ENCODE measurements at regions not wholly inside any gene's neighbourhood (a gene's known extent, or its start where the extent isn't known, plus 50 kb on each side); places are given as distances from the start of the nearest gene placed in this dataset.

DNA sequence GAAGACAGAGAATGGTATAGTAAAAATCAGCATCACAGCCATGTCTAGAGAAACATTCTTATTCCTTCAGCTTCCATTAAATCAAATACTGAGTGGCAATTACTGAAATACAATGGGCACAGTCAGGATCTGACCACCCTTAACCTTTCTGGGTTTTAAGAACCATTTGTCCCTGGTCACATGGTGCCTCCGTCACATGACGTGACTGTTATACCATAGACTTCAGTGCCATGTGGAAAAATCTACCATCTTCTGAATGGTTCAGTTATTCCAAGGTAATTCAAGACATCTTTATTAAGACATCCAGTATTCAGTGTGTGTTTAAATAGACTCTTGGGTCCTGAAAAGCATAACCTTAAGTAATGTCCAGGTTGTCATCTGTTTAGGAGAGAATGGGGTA, 553.1 kb upstream of the FLRT2 start:
- no peak for DNase-seq (ENCODE audit: unreplicated experiment)
- no peak overlapping the region for H3K4me3 Mint-ChIP-seq (ENCODE audit: unreplicated experiment)
- H3K4me1 Mint-ChIP-seq (ENCODE audit: insufficient read depth, unreplicated experiment), result peaks cover 9% of the 10 kb centered on the region
- peak overlapping the region; percentile 59 for H3K27ac Mint-ChIP-seq (ENCODE audit: low read depth, unreplicated experiment)
- intact Hi-C loops (cut with micrococcal nuclease), result no loop called here
- BruUV-seq (replicated peaks), result no TSS peak
- POLR2A ChIA-PET, result no interaction called here
- no peaks in the 10 kb centered on the region for H3K9me3 Mint-ChIP-seq (ENCODE audit: unreplicated experiment)
- TF ChIP-seq, protein P1, sequence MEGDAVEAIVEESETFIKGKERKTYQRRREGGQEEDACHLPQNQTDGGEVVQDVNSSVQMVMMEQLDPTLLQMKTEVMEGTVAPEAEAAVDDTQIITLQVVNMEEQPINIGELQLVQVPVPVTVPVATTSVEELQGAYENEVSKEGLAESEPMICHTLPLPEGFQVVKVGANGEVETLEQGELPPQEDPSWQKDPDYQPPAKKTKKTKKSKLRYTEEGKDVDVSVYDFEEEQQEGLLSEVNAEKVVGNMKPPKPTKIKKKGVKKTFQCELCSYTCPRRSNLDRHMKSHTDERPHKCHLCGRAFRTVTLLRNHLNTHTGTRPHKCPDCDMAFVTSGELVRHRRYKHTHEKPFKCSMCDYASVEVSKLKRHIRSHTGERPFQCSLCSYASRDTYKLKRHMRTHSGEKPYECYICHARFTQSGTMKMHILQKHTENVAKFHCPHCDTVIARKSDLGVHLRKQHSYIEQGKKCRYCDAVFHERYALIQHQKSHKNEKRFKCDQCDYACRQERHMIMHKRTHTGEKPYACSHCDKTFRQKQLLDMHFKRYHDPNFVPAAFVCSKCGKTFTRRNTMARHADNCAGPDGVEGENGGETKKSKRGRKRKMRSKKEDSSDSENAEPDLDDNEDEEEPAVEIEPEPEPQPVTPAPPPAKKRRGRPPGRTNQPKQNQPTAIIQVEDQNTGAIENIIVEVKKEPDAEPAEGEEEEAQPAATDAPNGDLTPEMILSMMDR (IDR thresholded peaks at IDR 0.05; ENCODE audit: unreplicated experiment), result no peak
- H3K27me3 Mint-ChIP-seq (ENCODE audit: insufficient read depth, unreplicated experiment), result no peaks in the 10 kb centered on the region
- CTCF ChIA-PET, result no interaction called here
- no peaks in the 10 kb centered on the region for H3K36me3 Mint-ChIP-seq (ENCODE audit: insufficient read depth, unreplicated experiment)

DNA sequence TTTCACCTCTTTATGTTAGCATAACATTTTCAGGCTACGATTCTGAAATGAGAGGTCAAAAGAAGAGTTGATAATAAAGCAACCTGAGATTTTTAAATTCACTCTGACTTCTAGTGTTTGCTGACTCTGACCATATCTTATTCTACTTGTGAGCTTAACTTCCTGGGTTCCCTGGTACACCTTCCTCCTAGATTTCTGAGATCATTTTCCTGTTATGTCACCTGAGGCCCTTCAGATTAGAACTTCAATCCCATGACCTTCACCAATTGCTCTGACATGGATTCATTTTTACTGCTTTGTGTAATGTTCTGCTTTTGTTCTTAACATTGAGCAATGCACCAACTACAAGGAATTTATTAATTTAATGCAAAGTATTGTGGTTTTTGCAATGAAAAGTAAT, 542.9 kb upstream of the FLRT2 start:
- CTCF ChIA-PET, result interaction anchor here (0.6 kb wide), 1 partner anchor 221 kb away, joined by 3 read pairs; no protein-coding TSS in a partner anchor
- intact Hi-C loops (cut with micrococcal nuclease), result no loop called here
- H3K27me3 Mint-ChIP-seq (ENCODE audit: insufficient read depth, unreplicated experiment), result no peaks in the 10 kb centered on the region
- POLR2A ChIA-PET, result no interaction called here
- no peak overlapping the region for H3K4me3 Mint-ChIP-seq (ENCODE audit: unreplicated experiment)
- no peaks in the 10 kb centered on the region for H3K9me3 Mint-ChIP-seq (ENCODE audit: unreplicated experiment)
- H3K27ac Mint-ChIP-seq (ENCODE audit: low read depth, unreplicated experiment), result no peak overlapping the region
- no peaks in the 10 kb centered on the region for H3K36me3 Mint-ChIP-seq (ENCODE audit: insufficient read depth, unreplicated experiment)
- H3K4me1 Mint-ChIP-seq (ENCODE audit: insufficient read depth, unreplicated experiment), result peaks cover 5% of the 10 kb centered on the region
- TF ChIP-seq, protein P1 (IDR thresholded peaks at IDR 0.05; ENCODE audit: unreplicated experiment), result no peak
- no TSS peak for BruUV-seq (replicated peaks)
- DNase-seq (ENCODE audit: unreplicated experiment), result no peak

DNA sequence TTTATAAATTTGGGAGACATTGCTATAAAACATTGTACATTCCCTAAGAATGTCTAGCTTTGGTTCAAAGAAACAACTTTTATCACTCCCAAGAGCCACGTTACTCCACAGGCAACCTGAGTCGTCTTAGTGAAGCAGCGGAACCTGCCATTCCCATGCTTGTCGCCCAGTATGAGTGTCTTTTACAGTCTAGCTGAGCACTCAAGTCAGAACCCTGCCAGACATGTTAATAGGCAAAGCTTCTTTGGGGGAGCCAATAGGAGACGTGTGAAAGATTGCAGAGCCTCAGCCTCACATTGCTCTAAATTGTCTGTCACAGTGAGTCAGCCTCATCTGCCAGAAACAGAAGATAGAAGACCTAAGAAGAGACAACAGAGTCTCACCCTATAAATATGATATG, 541.6 kb upstream of the FLRT2 start:
- no peaks in the 10 kb centered on the region for H3K27me3 Mint-ChIP-seq (ENCODE audit: insufficient read depth, unreplicated experiment)
- ChIA-PET CTCF (no interaction called here), POLR2A (no interaction called here)
- H3K4me3 Mint-ChIP-seq (ENCODE audit: unreplicated experiment), result no peak overlapping the region
- H3K4me1 Mint-ChIP-seq (ENCODE audit: insufficient read depth, unreplicated experiment), result peaks cover 5% of the 10 kb centered on the region
- TF ChIP-seq, protein P1 (IDR thresholded peaks at IDR 0.05; ENCODE audit: unreplicated experiment), result no peak
- BruUV-seq (replicated peaks), result no TSS peak
- no peak for DNase-seq (ENCODE audit: unreplicated experiment)
- no peaks in the 10 kb centered on the region for H3K36me3 Mint-ChIP-seq (ENCODE audit: insufficient read depth, unreplicated experiment)
- H3K9me3 Mint-ChIP-seq (ENCODE audit: unreplicated experiment), result no peaks in the 10 kb centered on the region
- no peak overlapping the region for H3K27ac Mint-ChIP-seq (ENCODE audit: low read depth, unreplicated experiment)
- intact Hi-C loops (cut with micrococcal nuclease), result no loop called here

DNA sequence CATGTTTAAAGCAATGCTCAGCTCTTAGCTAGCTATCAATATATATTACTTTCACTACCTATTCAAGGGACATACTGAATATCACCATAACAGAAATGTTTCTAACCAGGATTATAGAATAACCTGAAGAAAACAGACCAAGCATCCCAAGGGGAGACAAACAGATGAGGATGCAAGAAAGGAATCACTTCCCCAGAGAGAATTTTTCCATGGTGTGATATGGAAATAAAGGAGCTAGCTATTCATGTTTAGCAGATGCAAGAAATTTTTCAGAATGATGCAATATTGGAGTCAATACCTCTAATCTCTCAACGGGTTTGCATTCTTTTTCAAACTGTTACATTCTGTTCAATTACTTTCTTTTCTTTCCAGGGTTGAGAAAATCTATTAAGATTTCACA, 538.9 kb upstream of the FLRT2 start:
- no peak overlapping the region for H3K27ac Mint-ChIP-seq (ENCODE audit: low read depth, unreplicated experiment)
- H3K9me3 Mint-ChIP-seq (ENCODE audit: unreplicated experiment), result no peaks in the 10 kb centered on the region
- TF ChIP-seq, protein P1 (IDR thresholded peaks at IDR 0.05; ENCODE audit: unreplicated experiment), result no peak
- peaks cover 5% of the 10 kb centered on the region for H3K4me1 Mint-ChIP-seq (ENCODE audit: insufficient read depth, unreplicated experiment)
- ChIA-PET CTCF (no interaction called here), POLR2A (interaction anchor here (0.6 kb wide), 1 partner anchor 91 kb away, joined by 5 read pairs; no protein-coding TSS in a partner anchor)
- DNase-seq (ENCODE audit: unreplicated experiment), result no peak
- no peak overlapping the region for H3K4me3 Mint-ChIP-seq (ENCODE audit: unreplicated experiment)
- no TSS peak for BruUV-seq (replicated peaks)
- H3K36me3 Mint-ChIP-seq (ENCODE audit: insufficient read depth, unreplicated experiment), result no peaks in the 10 kb centered on the region
- no peaks in the 10 kb centered on the region for H3K27me3 Mint-ChIP-seq (ENCODE audit: insufficient read depth, unreplicated experiment)
- intact Hi-C loops (cut with micrococcal nuclease), result no loop called here
